Mesodermal cell (in vitro differentiated cells): ENCODE measurements at regions not wholly inside any gene's neighbourhood (a gene's known extent, or its start where the extent isn't known, plus 50 kb on each side); places are given as distances from the start of the nearest gene placed in this dataset.

ENCODE experiments used
- H3K27ac ChIP-seq: 2 replicates; pipeline ENCODE4 v1.7.0; 2013; ENCODE audit warnings: mild to moderate bottlenecking, low read depth, low read length, moderate library complexity; ENCODE audit not compliant: severe bottlenecking
- H3K36me3 ChIP-seq: 2 replicates; pipeline ENCODE4 v1.7.1; 2013; ENCODE audit warnings: mild to moderate bottlenecking, low read length, moderate library complexity; ENCODE audit not compliant: control insufficient read depth, insufficient read depth
- H3K4me1 ChIP-seq: one replicate; pipeline ENCODE4 v1.7.1; 2013; ENCODE audit warnings: mild to moderate bottlenecking, low read length; ENCODE audit not compliant: insufficient read depth, control insufficient read depth, poor library complexity, severe bottlenecking
- H3K4me3 ChIP-seq: 2 replicates; pipeline ENCODE4 v1.7.0; 2013; ENCODE audit warnings: low read length, control low read depth, mild to moderate bottlenecking; ENCODE audit not compliant: insufficient read depth, poor library complexity, severe bottlenecking; ENCODE audit errors: extremely low read depth
- H3K9me3 ChIP-seq: 2 replicates; pipeline ENCODE4 v1.7.1; 2013; ENCODE audit warnings: mild to moderate bottlenecking, low read length, moderate library complexity; ENCODE audit not compliant: control insufficient read depth
- WGBS, 2 experiments: methylation state at CpG; one replicate each; pipeline ENCODE4 v1.1.5; 2013; ENCODE audit warnings: missing lambda C conversion rate in 2 of 2; ENCODE audit not compliant: insufficient coverage in 2 of 2; 5-methylcytosine and 5-hydroxymethylcytosine counted together

DNA sequence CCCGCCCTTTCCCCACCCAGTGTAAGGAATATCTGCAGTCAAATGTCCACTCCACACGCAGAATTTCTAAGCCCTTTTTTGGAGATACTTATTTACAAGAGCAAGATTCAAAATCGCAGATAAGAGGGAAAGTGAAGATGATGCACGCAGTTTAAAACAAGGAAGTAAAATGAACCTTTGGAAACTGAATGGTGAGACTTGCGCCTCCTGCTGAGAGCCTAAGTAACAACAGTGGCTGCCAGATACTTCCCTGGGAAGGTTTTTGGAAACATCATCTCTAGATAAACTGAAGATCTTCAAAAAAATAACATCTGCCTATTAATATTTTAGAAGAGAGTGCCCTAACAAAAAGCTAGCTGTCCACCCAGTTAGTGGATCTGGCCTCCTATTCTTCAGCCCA is 963.1 kb upstream of the FAT3 start:
- Histone ChIP-seq H3K36me3 (no peaks in the 10 kb centered on the region), H3K27ac (no peak overlapping the region), H3K4me3 (no peak overlapping the region), H3K4me1 (no peaks in the 10 kb centered on the region), H3K9me3 (no peaks in the 10 kb centered on the region)
- 60 to 61% methylated on average over 2 of the region's 5 CpGs for WGBS, 2 experiments

DNA sequence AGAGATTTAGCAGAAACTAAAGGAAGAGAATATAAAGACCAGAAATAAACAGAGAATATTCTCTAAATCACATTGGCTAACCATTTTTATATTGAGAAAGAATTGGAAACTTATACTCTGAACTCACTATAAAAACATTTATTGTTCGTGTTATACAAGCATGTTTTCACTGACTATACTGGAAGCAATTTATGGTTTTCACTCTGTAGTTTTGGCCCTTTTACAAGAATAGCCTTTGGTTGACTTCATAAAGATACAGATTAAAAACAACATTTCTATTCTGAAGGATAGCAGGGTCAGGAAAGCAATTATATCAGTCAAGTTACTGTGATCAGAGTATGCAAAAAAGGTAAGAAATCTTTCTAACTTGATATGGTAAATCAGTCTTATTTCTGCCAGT is 965.7 kb upstream of the FAT3 start:
- no peaks in the 10 kb centered on the region for H3K9me3 ChIP-seq
- no peaks in the 10 kb centered on the region for H3K36me3 ChIP-seq
- no peak overlapping the region for H3K4me3 ChIP-seq
- no peaks in the 10 kb centered on the region for H3K4me1 ChIP-seq
- no peak overlapping the region for H3K27ac ChIP-seq
- 71% methylated on average over 1 of the region's 1 CpG; no CpG with 5 or more reads in 1 of the 2 experiments for WGBS, 2 experiments

- WGBS, 2 experiments, result no CpG with 5 or more reads among the region's 1 CpG
- Histone ChIP-seq H3K4me1 (no peaks in the 10 kb centered on the region), H3K36me3 (no peaks in the 10 kb centered on the region), H3K4me3 (no peak overlapping the region), H3K27ac (no peak overlapping the region), H3K9me3 (no peaks in the 10 kb centered on the region)
Measured at GRCh38 chr11:91257667-91258066, 967.0 kb upstream of the FAT3 start.

- Histone ChIP-seq H3K36me3 (no peaks in the 10 kb centered on the region), H3K27ac (no peak overlapping the region), H3K4me1 (no peaks in the 10 kb centered on the region), H3K4me3 (no peak overlapping the region), H3K9me3 (no peaks in the 10 kb centered on the region)
- no CpG with 5 or more reads among the region's 4 CpGs for WGBS, 2 experiments
Measured at GRCh38 chr11:91248199-91248807, 976.3 kb upstream of the FAT3 start.

- no peak overlapping the region for H3K4me3 ChIP-seq
- H3K4me1 ChIP-seq, result no peaks in the 10 kb centered on the region
- 95 to 100% methylated on average over 1 to 2 of the region's 5 CpGs for WGBS, 2 experiments
- H3K27ac ChIP-seq, result no peak overlapping the region
- H3K36me3 ChIP-seq, result no peaks in the 10 kb centered on the region
- H3K9me3 ChIP-seq, result no peaks in the 10 kb centered on the region
Measured at GRCh38 chr11:91247009-91247735, 977.4 kb upstream of the FAT3 start.

GRCh38 chr11:91244912-91245311 is 979.7 kb upstream of the FAT3 start:
- 85 to 92% methylated on average over 3 of the region's 4 CpGs for WGBS, 2 experiments
- Histone ChIP-seq H3K36me3 (no peaks in the 10 kb centered on the region), H3K4me3 (no peak overlapping the region), H3K27ac (no peak overlapping the region), H3K4me1 (no peaks in the 10 kb centered on the region), H3K9me3 (no peaks in the 10 kb centered on the region)

DNA sequence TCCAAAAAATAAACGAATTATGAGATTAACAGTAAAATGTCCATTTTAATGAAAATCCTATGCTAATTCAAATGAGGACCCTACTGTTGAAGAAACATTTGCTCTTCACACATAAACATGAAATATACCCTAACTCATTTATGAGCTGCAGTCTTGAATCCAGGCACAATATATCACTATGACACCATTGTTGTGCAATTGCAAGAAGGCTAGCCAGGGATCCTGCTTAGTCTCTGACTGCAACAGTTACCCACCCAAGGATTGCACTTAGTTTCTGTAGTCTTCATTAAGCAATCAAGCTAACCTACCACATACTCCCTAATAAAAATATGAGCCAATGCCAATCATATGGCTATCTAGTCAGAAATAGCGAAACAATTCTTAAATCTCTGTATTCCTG is 981.0 kb upstream of the FAT3 start:
- H3K36me3 ChIP-seq, result no peaks in the 10 kb centered on the region
- no peak overlapping the region for H3K4me3 ChIP-seq
- H3K4me1 ChIP-seq, result no peaks in the 10 kb centered on the region
- H3K9me3 ChIP-seq, result no peaks in the 10 kb centered on the region
- no CpG with 5 or more reads among the region's 2 CpGs for WGBS, 2 experiments
- no peak overlapping the region for H3K27ac ChIP-seq

DNA sequence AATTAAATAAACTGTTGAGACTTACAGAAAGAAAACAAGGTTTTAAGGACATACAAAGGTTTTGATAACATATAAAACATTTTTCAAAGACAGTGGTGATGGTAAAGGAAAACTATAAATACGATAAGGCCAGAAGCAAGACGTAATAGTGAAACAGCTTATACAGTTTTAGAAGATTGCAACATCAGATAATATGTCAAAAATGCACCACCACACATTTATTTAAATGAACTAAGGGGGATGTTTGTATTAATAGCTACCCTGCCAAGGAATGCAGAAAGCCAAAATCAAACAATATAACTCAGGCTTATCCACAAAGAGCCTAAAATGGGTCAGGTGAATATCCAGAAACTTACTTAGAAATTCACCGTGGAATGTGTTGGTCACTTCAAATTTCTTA is 981.6 kb upstream of the FAT3 start:
- Histone ChIP-seq H3K9me3 (no peaks in the 10 kb centered on the region), H3K4me1 (no peaks in the 10 kb centered on the region), H3K36me3 (no peaks in the 10 kb centered on the region), H3K27ac (no peak overlapping the region), H3K4me3 (no peak overlapping the region)
- no CpG with 5 or more reads among the region's 3 CpGs for WGBS, 2 experiments

GRCh38 chr11:91241226-91241625 is 983.4 kb upstream of the FAT3 start:
- Histone ChIP-seq H3K27ac (no peak overlapping the region), H3K4me1 (no peaks in the 10 kb centered on the region), H3K9me3 (no peaks in the 10 kb centered on the region), H3K4me3 (no peak overlapping the region), H3K36me3 (no peaks in the 10 kb centered on the region)
- no CpG with 5 or more reads among the region's 3 CpGs for WGBS, 2 experiments

- 83 to 100% methylated on average over 1 of the region's 2 CpGs for WGBS, 2 experiments
Measured at GRCh38 chr11:91239359-91239758, 985.3 kb upstream of the FAT3 start.

DNA sequence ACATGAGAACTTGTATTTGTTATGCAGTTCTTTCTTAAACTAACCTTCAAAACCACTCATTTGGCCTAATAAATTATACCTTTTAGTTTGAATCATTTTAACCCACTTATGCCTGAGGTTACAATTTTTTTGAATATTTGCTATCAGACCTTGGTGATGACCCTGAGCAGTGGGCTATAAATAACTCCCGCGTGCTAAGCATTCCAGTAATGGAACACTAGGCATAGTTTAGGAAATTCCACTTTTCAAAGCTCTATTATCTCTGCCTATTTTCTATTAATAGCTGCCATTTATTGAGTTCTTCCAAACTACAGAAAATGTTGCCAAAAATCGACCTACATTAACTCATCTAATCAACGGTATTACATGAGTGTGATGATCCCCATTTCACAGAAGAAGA is 993.4 kb upstream of the FAT3 start:
- H3K9me3 ChIP-seq, result no peaks in the 10 kb centered on the region
- 71 to 79% methylated on average over 2 of the region's 4 CpGs for WGBS, 2 experiments
- H3K36me3 ChIP-seq, result no peaks in the 10 kb centered on the region
- no peak overlapping the region for H3K27ac ChIP-seq
- H3K4me1 ChIP-seq, result no peaks in the 10 kb centered on the region
- H3K4me3 ChIP-seq, result no peak overlapping the region

More at GRCh38 chr11:91239359-91239758, 985.3 kb upstream of the FAT3 start:
- no peaks in the 10 kb centered on the region for H3K4me1 ChIP-seq
- H3K9me3 ChIP-seq, result no peaks in the 10 kb centered on the region
- H3K27ac ChIP-seq, result no peak overlapping the region
- no peaks in the 10 kb centered on the region for H3K36me3 ChIP-seq
- H3K4me3 ChIP-seq, result no peak overlapping the region
